Adrenal gland (tissue), 5 donors: ENCODE measurements at regions not wholly inside any gene's neighbourhood (a gene's known extent, or its start where the extent isn't known, plus 50 kb on each side); places are given as distances from the start of the nearest gene placed in this dataset.

Source experiments
- CTCF ChIP-seq, 6 experiments: fragments of 450-650 bp in 4 of 6; fragments of 200-600 bp in 2 of 6; sonication (generic) in 1 of 6; IDR thresholded peaks; 1 replicate in 5 of 6; 2 replicates in 1 of 6; pipeline versions ENCODE4 v1.5.1 to v1.8.0; 2016 to 2021; ENCODE audit warnings: antibody characterized with exemption in 6 of 6, mild to moderate bottlenecking in 2 of 6, moderate library complexity in 1 of 6
- POLR2A ChIP-seq, 2 donors: fragments of 450-650 bp; IDR thresholded peaks; one replicate each; pipeline ENCODE4 v1.6.1; 2017; ENCODE audit warnings: antibody characterized with exemption in 2 of 2, mild to moderate bottlenecking in 2 of 2, moderate library complexity in 1 of 2
- donor health status: DM: no; HTN: no; CAD: no.

GRCh38 chr9:115615000-115615401 is 497.0 kb upstream of the TNC start:
- TF ChIP-seq CTCF (IDR thresholded peaks at IDR 0.05) = no peak
- no peak for TF ChIP-seq POLR2A (IDR thresholded peaks at IDR 0.05)
